ENCODE measurements at regions not wholly inside any gene's neighbourhood (a gene's known extent, or its start where the extent isn't known, plus 50 kb on each side); places are given as distances from the start of the nearest gene placed in this dataset.

GRCh38 chr10:78348411-78349164 is 314.9 kb downstream of the RPS24 start:
- no peak for DNase-seq

- DNase-seq, result no peak
These were observed 315.5 kb downstream of the RPS24 start for GRCh38 chr10:78349165-78349516.

- DNase-seq, result no peak
These were observed 316.4 kb downstream of the RPS24 start for GRCh38 chr10:78349911-78350663.

GRCh38 chr10:78351283-78351682 is 317.6 kb downstream of the RPS24 start:
- DNase-seq, result no peak

- no peak for DNase-seq
These were observed 318.1 kb downstream of the RPS24 start for GRCh38 chr10:78351809-78352208.

- no peak for DNase-seq
These were observed 320.0 kb downstream of the RPS24 start for GRCh38 chr10:78353636-78354035.

- no peak for DNase-seq
These were observed 320.4 kb downstream of the RPS24 start for GRCh38 chr10:78354101-78354500.

GRCh38 chr10:78356291-78356900 is 322.7 kb downstream of the RPS24 start:
- no peak for DNase-seq

- no peak for DNase-seq
These were observed 323.7 kb downstream of the RPS24 start for GRCh38 chr10:78357141-78358063.

GRCh38 chr10:78358351-78358750 is 324.7 kb downstream of the RPS24 start:
- no peak for DNase-seq

- DNase-seq, result no peak
These were observed 325.3 kb downstream of the RPS24 start for GRCh38 chr10:78358982-78359381.

GRCh38 chr10:78359640-78360091 is 326.0 kb downstream of the RPS24 start:
- DNase-seq, result no peak

GRCh38 chr10:78360284-78360683 is 326.6 kb downstream of the RPS24 start:
- no peak for DNase-seq

- DNase-seq, result no peak
These were observed 327.4 kb downstream of the RPS24 start for GRCh38 chr10:78361031-78361430.

- DNase-seq, result peak in 1 of 5 donors; percentile 19
These were observed 328.9 kb downstream of the RPS24 start for GRCh38 chr10:78362406-78363022.

GRCh38 chr10:78363190-78363589 is 329.5 kb downstream of the RPS24 start:
- no peak for DNase-seq

- DNase-seq, result no peak
These were observed 332.0 kb downstream of the RPS24 start for GRCh38 chr10:78365694-78366093.

- DNase-seq, result no peak
These were observed 333.2 kb downstream of the RPS24 start for GRCh38 chr10:78366663-78367411.

- no peak for DNase-seq
These were observed 334.1 kb downstream of the RPS24 start for GRCh38 chr10:78367751-78368150.

- DNase-seq, result no peak
These were observed 337.5 kb downstream of the RPS24 start for GRCh38 chr10:78371136-78371535.

GRCh38 chr10:78372806-78373205 is 339.1 kb downstream of the RPS24 start:
- no peak for DNase-seq
